Activated CD4-positive, CD25-positive, alpha-beta regulatory T cell treated with anti-CD3 and anti-CD28 coated beads, Interleukin-2, amount 50 U/mL, for 72 hours (primary cell): ENCODE measurements at regions not wholly inside any gene's neighbourhood (a gene's known extent, or its start where the extent isn't known, plus 50 kb on each side); places are given as distances from the start of the nearest gene placed in this dataset.
"Not testable (repeated sequence)": the region's sequence is repeated elsewhere in the genome, so short reads cannot be mapped to it uniquely, and the experiment has no call there.

Source experiments
- DNase-seq: peaks from one replicate; pipeline ENCODE4 v3.0.0; 2021

DNA sequence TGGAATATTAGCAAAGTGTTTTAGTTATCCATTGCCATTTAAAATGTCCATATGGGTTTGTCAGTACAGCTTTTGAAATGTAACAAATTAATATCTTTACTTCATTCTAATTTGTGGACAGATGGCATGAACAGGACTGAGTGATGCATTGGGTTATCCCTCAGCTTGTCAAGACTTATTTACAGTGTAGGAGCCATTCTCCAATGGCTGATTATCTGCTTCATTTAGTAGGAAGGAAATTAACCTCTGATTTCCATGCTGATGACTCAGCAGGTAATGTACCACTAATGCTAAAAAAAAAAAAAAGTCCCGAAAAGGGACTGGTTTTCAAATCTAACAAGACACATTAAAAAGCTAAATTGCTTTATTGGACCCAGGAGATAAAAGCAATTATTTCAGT is 1149.0 kb upstream of the USP15 start:
- DNase-seq = no peak

- no peak for DNase-seq
Observed at GRCh38 chr12:61137677-61138414, 1122.4 kb upstream of the USP15 start.

DNA sequence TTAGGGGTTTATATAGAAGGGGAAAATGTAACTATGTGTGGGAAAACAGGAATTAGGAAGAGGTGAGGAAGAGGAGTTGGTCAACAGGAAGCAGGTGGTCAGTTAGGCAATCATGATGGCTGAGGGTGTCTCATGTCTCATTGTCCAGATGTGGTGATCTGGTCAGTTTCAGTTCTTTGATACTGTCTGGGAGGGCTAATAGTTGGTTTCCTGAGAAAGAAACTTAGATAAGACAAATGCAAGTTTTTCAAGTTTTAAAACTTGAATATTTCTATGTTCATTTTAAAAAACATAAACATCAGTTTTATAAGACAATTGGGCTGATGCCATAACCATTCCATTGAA is 1121.8 kb upstream of the USP15 start:
- DNase-seq = no peak

GRCh38 chr12:61161961-61162360 is 1098.2 kb upstream of the USP15 start:
- no peak for DNase-seq

DNA sequence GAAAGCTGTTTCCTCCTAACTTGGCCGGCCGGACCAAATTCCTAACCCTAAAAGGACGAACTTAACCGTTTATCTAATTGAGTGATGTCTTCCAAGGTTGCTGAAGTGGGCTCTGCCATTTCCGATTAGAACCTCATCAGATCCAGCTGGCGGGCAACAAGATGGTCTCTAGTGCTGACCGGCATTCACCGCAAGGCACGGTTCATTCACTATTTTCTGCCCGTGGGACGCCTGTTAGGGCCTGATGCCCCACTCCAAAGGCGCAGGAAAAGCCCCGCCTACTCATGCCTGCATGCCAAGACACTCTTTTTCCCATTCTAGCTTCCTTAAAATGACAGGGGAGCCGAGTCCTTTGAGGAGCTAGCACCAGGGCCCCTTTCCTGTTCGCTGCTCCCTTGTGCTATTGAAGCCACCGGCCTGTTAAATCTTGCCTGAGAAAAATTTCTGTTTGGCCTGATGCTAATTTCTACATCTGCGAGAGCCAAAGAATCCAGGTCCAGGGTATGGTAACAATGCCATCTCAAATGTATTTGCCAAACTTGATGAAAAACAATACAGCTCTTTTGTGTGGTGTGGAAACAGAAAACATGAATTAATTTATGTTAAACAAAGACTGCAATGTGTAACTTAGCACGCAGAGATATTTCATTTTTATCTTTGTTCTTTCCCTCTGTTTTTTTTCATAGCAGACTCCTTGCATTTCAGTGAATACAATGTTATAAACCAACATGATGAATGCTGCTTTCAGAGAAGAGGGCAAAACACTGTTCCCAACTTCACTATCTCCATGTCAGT is 1071.2 kb upstream of the USP15 start:
- DNase-seq = no peak

DNA sequence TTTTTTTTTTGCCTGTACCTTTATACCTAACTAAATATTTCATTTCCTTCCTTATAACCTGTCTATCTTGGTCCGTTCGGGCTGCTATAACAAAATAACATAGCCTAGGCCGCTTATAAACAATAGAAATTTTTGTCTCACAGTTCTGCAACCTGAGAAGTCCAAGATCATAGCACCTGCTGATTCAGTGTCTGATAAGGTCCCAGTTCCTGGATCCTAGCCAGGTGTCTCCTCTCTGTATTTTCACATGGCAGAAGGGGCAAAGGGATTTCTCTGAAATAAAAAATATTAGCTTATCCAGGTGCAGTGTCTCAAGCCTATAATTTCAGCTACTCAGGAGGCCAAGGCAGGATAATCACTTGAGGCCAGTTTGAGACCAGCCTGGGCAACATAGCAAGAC is 1046.6 kb upstream of the USP15 start:
- DNase-seq = no peak

DNA sequence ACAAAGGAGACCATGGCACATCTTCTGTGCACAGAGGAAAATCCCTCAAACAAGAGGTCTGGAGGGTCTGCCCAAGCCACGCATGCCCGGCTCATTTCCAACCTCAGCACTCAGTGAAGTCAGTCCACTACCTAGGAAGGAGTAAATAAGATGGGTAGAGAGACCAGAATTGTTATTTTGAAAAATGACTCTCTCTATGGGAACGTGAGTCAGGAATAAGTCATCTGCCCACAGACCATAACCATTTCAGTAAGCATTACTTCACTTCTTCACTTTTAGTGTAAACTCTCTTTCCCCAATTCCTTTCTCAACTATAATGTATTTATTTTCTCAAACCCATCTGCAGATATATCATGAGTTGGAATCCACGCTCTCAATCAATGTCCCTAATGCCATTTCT is 1039.9 kb upstream of the USP15 start:
- DNase-seq = no peak

- no peak for DNase-seq
Observed at GRCh38 chr12:61232040-61232439, 1028.2 kb upstream of the USP15 start.

DNA sequence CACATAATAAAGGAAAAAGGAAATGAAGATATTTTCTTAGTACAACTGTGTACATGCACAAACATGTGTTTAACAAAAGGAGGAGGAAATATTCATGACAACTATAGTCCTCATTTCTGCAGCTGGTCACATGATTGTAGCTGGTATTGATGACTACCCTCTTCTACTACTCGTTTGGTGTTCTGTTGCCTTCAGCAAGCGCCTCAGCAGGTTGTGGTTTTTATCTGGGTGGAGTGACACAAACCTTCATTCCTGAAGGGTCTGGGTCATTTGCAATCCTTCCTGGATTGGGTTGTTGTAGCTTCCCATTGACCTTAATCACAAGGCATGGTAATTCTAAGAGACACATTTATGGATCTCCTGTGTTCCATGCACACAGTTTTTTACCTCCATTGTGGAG is 1009.9 kb upstream of the USP15 start:
- DNase-seq = no peak

GRCh38 chr12:61251076-61251475 is 1009.1 kb upstream of the USP15 start:
- no peak for DNase-seq

- DNase-seq = no peak
Observed at GRCh38 chr12:61254225-61254624, 1006.0 kb upstream of the USP15 start.

- DNase-seq = not testable (repeated sequence)
Observed at GRCh38 chr12:61264294-61264693, 995.9 kb upstream of the USP15 start.

- no peak for DNase-seq
Observed at GRCh38 chr12:61267474-61267873, 992.7 kb upstream of the USP15 start.

GRCh38 chr12:61272441-61272840 is 987.8 kb upstream of the USP15 start:
- DNase-seq = no peak

GRCh38 chr12:61282790-61283575 is 977.2 kb upstream of the USP15 start:
- DNase-seq = no peak

DNA sequence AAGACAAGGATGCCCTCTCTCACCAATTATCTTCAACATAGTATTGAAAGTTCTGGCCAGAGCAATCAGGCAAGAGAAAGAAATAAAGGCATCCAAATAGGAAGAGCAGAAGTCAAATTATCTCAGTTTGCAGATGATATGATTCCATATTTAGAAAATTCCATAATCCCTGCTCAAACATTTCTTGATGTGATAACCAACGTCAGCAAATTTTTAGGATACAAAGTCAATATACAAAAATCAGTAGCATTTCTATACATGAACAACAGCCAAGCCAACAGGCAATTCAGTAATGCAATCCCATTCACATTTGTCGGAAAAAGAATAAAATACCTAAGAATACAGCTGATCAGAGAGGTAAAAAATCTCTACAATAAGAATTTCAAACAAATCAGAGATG is 969.7 kb upstream of the USP15 start:
- no peak for DNase-seq

GRCh38 chr12:61291647-61292046 is 968.6 kb upstream of the USP15 start:
- no peak for DNase-seq

GRCh38 chr12:61294011-61294410 is 966.2 kb upstream of the USP15 start:
- not testable (repeated sequence) for DNase-seq

- DNase-seq = no peak
Observed at GRCh38 chr12:61301817-61302216, 958.4 kb upstream of the USP15 start.

- DNase-seq = no peak
Observed at GRCh38 chr12:61302282-61302681, 957.9 kb upstream of the USP15 start.

GRCh38 chr12:61308220-61308619 is 952.0 kb upstream of the USP15 start:
- no peak for DNase-seq

- DNase-seq = no peak
Observed at GRCh38 chr12:61311413-61311812, 948.8 kb upstream of the USP15 start.

DNA sequence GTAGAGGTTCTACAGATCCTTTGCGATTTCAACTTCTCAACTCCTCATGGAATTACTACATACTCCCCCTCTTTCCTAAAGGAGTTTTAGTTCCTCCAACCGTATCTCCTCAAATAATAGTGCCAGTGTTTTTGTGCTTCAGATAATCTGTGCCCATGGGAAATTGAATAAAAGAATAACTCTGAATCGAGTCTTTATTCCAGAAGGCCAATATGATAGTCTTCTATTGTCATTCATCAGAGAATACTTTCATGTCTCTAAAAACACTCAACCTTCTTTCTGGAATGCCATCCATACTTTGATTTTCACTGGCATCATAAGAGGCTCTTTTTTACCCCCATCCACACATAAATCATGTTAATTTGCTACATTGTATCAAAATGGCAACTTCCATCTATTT is 911.3 kb upstream of the USP15 start:
- DNase-seq = no peak

GRCh38 chr12:61355105-61355504 is 905.1 kb upstream of the USP15 start:
- no peak for DNase-seq
